ENCODE measurements at regions not wholly inside any gene's neighbourhood (a gene's known extent, or its start where the extent isn't known, plus 50 kb on each side); places are given as distances from the start of the nearest gene placed in this dataset.

DNA sequence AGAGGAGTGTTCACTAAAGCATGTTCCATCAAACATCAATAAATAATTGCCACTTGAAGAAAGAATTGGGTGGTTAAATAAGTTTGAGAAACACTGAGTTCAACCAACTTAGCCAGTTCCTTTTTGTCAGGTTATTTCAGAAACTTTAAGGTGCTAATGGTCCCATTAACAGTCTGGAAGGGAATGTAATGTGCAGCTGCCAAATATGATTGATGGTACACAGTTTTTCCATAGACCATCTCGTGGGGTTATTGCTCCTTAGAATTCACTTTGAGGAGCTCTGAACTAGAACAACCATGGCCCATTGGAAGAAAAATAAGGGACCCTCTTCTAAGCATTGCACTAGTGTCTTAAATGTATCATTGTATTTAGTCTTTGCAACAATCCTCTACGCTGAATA lies 185.8 kb upstream of the NR2F2 start:
- POLR2A ChIA-PET (ENCODE audit: low non-redundant PET), result no interaction called here
- Histone ChIP-seq H3K9me3 (ENCODE audit: low read depth, low read length, poor library complexity, severe bottlenecking) (no peaks in the 10 kb centered on the region), H3K27ac (ENCODE audit: low read depth, low read length, poor library complexity, severe bottlenecking) (no peak overlapping the region), H3K36me3 (ENCODE audit: insufficient read depth, low read length, poor library complexity, severe bottlenecking) (no peaks in the 10 kb centered on the region), H3K27me3 (replicated peaks; ENCODE audit: insufficient read depth, low read depth, low read length, poor library complexity) (no peaks in the 10 kb centered on the region), H3K4me1 (ENCODE audit: insufficient read depth, low read length, poor library complexity, severe bottlenecking) (no peaks in the 10 kb centered on the region), H3K4me3 (ENCODE audit: low read depth, low read length, poor library complexity, severe bottlenecking) (no peak overlapping the region)
- CTCF ChIA-PET, result interaction anchor here (0.6 kb wide), 1 partner anchor 271 kb away, joined by 3 read pairs; no protein-coding TSS in a partner anchor
- no TSS peak for BruUV-seq (replicated peaks)
- no peak for DNase-seq (ENCODE audit: low spot score)
- intact Hi-C loops (cut with micrococcal nuclease; ENCODE audit: unreplicated experiment), result no loop called here
- TF ChIP-seq EZH2 (IDR thresholded peaks at IDR 0.05; ENCODE audit: borderline replicate concordance, low read depth, low read length, poor library complexity, severe bottlenecking), result no peak
- TF ChIP-seq, protein P1, sequence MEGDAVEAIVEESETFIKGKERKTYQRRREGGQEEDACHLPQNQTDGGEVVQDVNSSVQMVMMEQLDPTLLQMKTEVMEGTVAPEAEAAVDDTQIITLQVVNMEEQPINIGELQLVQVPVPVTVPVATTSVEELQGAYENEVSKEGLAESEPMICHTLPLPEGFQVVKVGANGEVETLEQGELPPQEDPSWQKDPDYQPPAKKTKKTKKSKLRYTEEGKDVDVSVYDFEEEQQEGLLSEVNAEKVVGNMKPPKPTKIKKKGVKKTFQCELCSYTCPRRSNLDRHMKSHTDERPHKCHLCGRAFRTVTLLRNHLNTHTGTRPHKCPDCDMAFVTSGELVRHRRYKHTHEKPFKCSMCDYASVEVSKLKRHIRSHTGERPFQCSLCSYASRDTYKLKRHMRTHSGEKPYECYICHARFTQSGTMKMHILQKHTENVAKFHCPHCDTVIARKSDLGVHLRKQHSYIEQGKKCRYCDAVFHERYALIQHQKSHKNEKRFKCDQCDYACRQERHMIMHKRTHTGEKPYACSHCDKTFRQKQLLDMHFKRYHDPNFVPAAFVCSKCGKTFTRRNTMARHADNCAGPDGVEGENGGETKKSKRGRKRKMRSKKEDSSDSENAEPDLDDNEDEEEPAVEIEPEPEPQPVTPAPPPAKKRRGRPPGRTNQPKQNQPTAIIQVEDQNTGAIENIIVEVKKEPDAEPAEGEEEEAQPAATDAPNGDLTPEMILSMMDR (conservative IDR thresholded peaks at IDR 0.05; ENCODE audit: low read depth, low read length), result no peak

- TF ChIP-seq, protein P1 (conservative IDR thresholded peaks at IDR 0.05; ENCODE audit: low read depth, low read length), result no peak
- TF ChIP-seq EZH2 (IDR thresholded peaks at IDR 0.05; ENCODE audit: borderline replicate concordance, low read depth, low read length, poor library complexity, severe bottlenecking), result no peak
Measured at GRCh38 chr15:96146726-96147125, 183.8 kb upstream of the NR2F2 start.

GRCh38 chr15:96147267-96147666 lies 183.2 kb upstream of the NR2F2 start:
- Histone ChIP-seq H3K4me3 (ENCODE audit: low read depth, low read length, poor library complexity, severe bottlenecking) (no peak overlapping the region), H3K27me3 (replicated peaks; ENCODE audit: insufficient read depth, low read depth, low read length, poor library complexity) (no peaks in the 10 kb centered on the region), H3K4me1 (ENCODE audit: insufficient read depth, low read length, poor library complexity, severe bottlenecking) (no peaks in the 10 kb centered on the region), H3K27ac (ENCODE audit: low read depth, low read length, poor library complexity, severe bottlenecking) (no peak overlapping the region), H3K36me3 (ENCODE audit: insufficient read depth, low read length, poor library complexity, severe bottlenecking) (no peaks in the 10 kb centered on the region), H3K9me3 (ENCODE audit: low read depth, low read length, poor library complexity, severe bottlenecking) (no peaks in the 10 kb centered on the region)
- intact Hi-C loops (cut with micrococcal nuclease; ENCODE audit: unreplicated experiment), result no loop called here
- DNase-seq (ENCODE audit: low spot score), result no peak
- TF ChIP-seq, protein P1 (conservative IDR thresholded peaks at IDR 0.05; ENCODE audit: low read depth, low read length), result no peak
- TF ChIP-seq EZH2 (IDR thresholded peaks at IDR 0.05; ENCODE audit: borderline replicate concordance, low read depth, low read length, poor library complexity, severe bottlenecking), result no peak
- POLR2A ChIA-PET (ENCODE audit: low non-redundant PET), result interaction anchor here (0.5 kb wide), 1 partner anchor 409 kb away, joined by 3 read pairs; no protein-coding TSS in a partner anchor
- CTCF ChIA-PET, result no interaction called here
- BruUV-seq (replicated peaks), result no TSS peak

More at GRCh38 chr15:96146726-96147125, 183.8 kb upstream of the NR2F2 start:
- POLR2A ChIA-PET (ENCODE audit: low non-redundant PET), result interaction anchor here (0.5 kb wide), 1 partner anchor 408 kb away, joined by 3 read pairs; no protein-coding TSS in a partner anchor
- intact Hi-C loops (cut with micrococcal nuclease; ENCODE audit: unreplicated experiment), result no loop called here
- Histone ChIP-seq H3K9me3 (ENCODE audit: low read depth, low read length, poor library complexity, severe bottlenecking) (no peaks in the 10 kb centered on the region), H3K27ac (ENCODE audit: low read depth, low read length, poor library complexity, severe bottlenecking) (no peak overlapping the region), H3K36me3 (ENCODE audit: insufficient read depth, low read length, poor library complexity, severe bottlenecking) (no peaks in the 10 kb centered on the region), H3K27me3 (replicated peaks; ENCODE audit: insufficient read depth, low read depth, low read length, poor library complexity) (no peaks in the 10 kb centered on the region), H3K4me3 (ENCODE audit: low read depth, low read length, poor library complexity, severe bottlenecking) (no peak overlapping the region), H3K4me1 (ENCODE audit: insufficient read depth, low read length, poor library complexity, severe bottlenecking) (no peaks in the 10 kb centered on the region)
- DNase-seq (ENCODE audit: low spot score), result no peak
- no TSS peak for BruUV-seq (replicated peaks)
- CTCF ChIA-PET, result interaction anchor here (0.6 kb wide), 1 partner anchor 173 kb away, joined by 4 read pairs; no protein-coding TSS in a partner anchor
